ENCODE measurements at regions not wholly inside any gene's neighbourhood (a gene's known extent, or its start where the extent isn't known, plus 50 kb on each side); places are given as distances from the start of the nearest gene placed in this dataset.

GRCh38 chr13:97562962-97563361 lies 129.0 kb downstream of the RAP2A start:
- Histone ChIP-seq H3K4me2 (no peak overlapping the region), H3K36me3 (ENCODE audit: insufficient read depth) (no peaks in the 10 kb centered on the region; the same call in 1 of the 2 replicates), H3K79me2 (replicated peaks; ENCODE audit: insufficient read depth) (no peaks in the 10 kb centered on the region), H3K4me3 (no peak overlapping the region), H3K9me2 (ENCODE audit: insufficient read depth) (peaks cover 1% of the 10 kb centered on the region; the same call in 1 of the 2 replicates), H2AFZ (no peak overlapping the region), H3K27ac (ENCODE audit: low read depth) (no peak overlapping the region), H3F3A (replicated peaks; ENCODE audit: low read depth) (no peaks in the 10 kb centered on the region), H3K4me1 (ENCODE audit: insufficient read depth) (no peaks in the 10 kb centered on the region), H4K20me1 (replicated peaks; ENCODE audit: insufficient read depth) (no peaks in the 10 kb centered on the region), H3K27me3 (ENCODE audit: insufficient read depth) (no peaks in the 10 kb centered on the region)
- H3K4me1 Mint-ChIP-seq = peaks cover 4% of the 10 kb centered on the region
- H3K27ac Mint-ChIP-seq = no peak overlapping the region
- DNase-seq (ENCODE audit: low spot score) (no peak), ATAC-seq (no peak)
- no peaks in the 10 kb centered on the region; the same call in 2 of the 3 replicates for H3K9me3 Mint-ChIP-seq
- TF ChIP-seq POLR2AphosphoS5 (IDR thresholded peaks at IDR 0.05; ENCODE audit: low read depth) (no peak), STAT1 (IDR thresholded peaks at IDR 0.05; ENCODE audit: unreplicated experiment) (no peak), ZNF331 (CRISPR knock-in tag; IDR thresholded peaks at IDR 0.05; ENCODE audit: low read depth) (no peak), ETS1 (IDR thresholded peaks at IDR 0.05) (no peak), ZNF462 (CRISPR knock-in tag; IDR thresholded peaks at IDR 0.05) (no peak), JUNB (IDR thresholded peaks at IDR 0.05; ENCODE audit: unreplicated experiment) (no peak), CREB1 (CRISPR knock-in tag; IDR thresholded peaks at IDR 0.05; ENCODE audit: low read depth) (no peak), REST (IDR thresholded peaks at IDR 0.05; ENCODE audit: unreplicated experiment) (no peak), CTCF (conservative IDR thresholded peaks at IDR 0.05; ENCODE audit: low read depth in 2 of 2) (no peak)
- H3K4me3 Mint-ChIP-seq = no peak overlapping the region
- H3K27me3 Mint-ChIP-seq (ENCODE audit: insufficient read depth, low read depth, poor library complexity) = peaks cover 3% of the 10 kb centered on the region
- no peaks in the 10 kb centered on the region for H3K36me3 Mint-ChIP-seq (ENCODE audit: low read depth)
